DOHH2 (cell line): ENCODE measurements at regions not wholly inside any gene's neighbourhood (a gene's known extent, or its start where the extent isn't known, plus 50 kb on each side); places are given as distances from the start of the nearest gene placed in this dataset.

ENCODE experiments used
- CTCF ChIP-seq: fragments of 200-600 bp; sonication (generic); IDR thresholded peaks from one replicate; pipeline ENCODE4 v1.5.1; 2014; ENCODE audit warnings: antibody characterized with exemption, mild to moderate bottlenecking, low read depth, low read length; ENCODE audit not compliant: poor library complexity, severe bottlenecking
- EZH2phosphoT487 ChIP-seq: fragments of 200-600 bp; sonication (generic); IDR thresholded peaks from 2 replicates; pipeline ENCODE4 v1.6.1; 2017; ENCODE audit warnings: borderline replicate concordance, mild to moderate bottlenecking, antibody characterized with exemption, low read length, moderate library complexity, mixed read lengths

GRCh38 chr5:84688566-84688965 lies 303.9 kb upstream of the EDIL3 start:
- no peak for TF ChIP-seq CTCF
- no peak for TF ChIP-seq EZH2phosphoT487
